CD14-positive monocyte (primary cell): ENCODE measurements at regions not wholly inside any gene's neighbourhood (a gene's known extent, or its start where the extent isn't known, plus 50 kb on each side); places are given as distances from the start of the nearest gene placed in this dataset.

Experiments
- DNase-seq, 3 donors: peaks; one replicate each; pipeline ENCODE4 v3.0.0-alpha.2; 2011 to 2022
- H2AFZ ChIP-seq: 2 replicates; pipeline ENCODE4 v1.6.0; 2012; ENCODE audit warnings: mild to moderate bottlenecking, low read depth, low read length, inconsistent platforms; ENCODE audit not compliant: insufficient read depth, poor library complexity, severe bottlenecking
- H3K27ac ChIP-seq, 2 donors: 1 replicate in 1 of 2; 2 replicates in 1 of 2; pipeline ENCODE4 v1.5.1; 2012 to 2013; ENCODE audit warnings: low read length in 2 of 2, control low read depth in 1 of 2, inconsistent platforms in 1 of 2, low read depth in 1 of 2, mild to moderate bottlenecking in 1 of 2
- H3K27me3 ChIP-seq, 2 donors: one replicate each; pipeline versions ENCODE4 v1.6.0 to v1.6.1; 2011 to 2013; ENCODE audit warnings: low read length in 2 of 2; ENCODE audit not compliant: control insufficient read depth in 2 of 2, insufficient read depth in 2 of 2
- H3K36me3 ChIP-seq, 2 donors: replicated peaks in 1 of 2; 1 replicate in 1 of 2; 2 replicates in 1 of 2; pipeline versions ENCODE4 v1.5.1 to v1.6.1; 2012 to 2013; ENCODE audit warnings: low read length in 2 of 2, control low read depth in 1 of 2, inconsistent platforms in 1 of 2, mild to moderate bottlenecking in 1 of 2; ENCODE audit not compliant: insufficient read depth in 2 of 2, control insufficient read depth in 1 of 2
- H3K4me1 ChIP-seq, 2 donors: 1 replicate in 1 of 2; 2 replicates in 1 of 2; pipeline versions ENCODE4 v1.5.1 to v1.6.1; 2012 to 2013; ENCODE audit warnings: low read length in 2 of 2, control low read depth in 1 of 2, inconsistent platforms in 1 of 2, mild to moderate bottlenecking in 1 of 2, moderate library complexity in 1 of 2; ENCODE audit not compliant: insufficient read depth in 2 of 2, control insufficient read depth in 1 of 2
- H3K4me2 ChIP-seq: replicated peaks from 2 replicates; pipeline ENCODE3; 2012; ENCODE audit warnings: low read length, moderate library complexity, mild to moderate bottlenecking; ENCODE audit not compliant: poor library complexity, severe bottlenecking; ENCODE audit errors: extremely low read depth
- H3K4me3 ChIP-seq, 3 experiments: fragments of 200-600 bp in 1 of 3; sonication (generic) in 1 of 3; replicated peaks in 1 of 3; 1 replicate in 2 of 3; 2 replicates in 1 of 3; pipeline ENCODE4 v1.5.1; 2011 to 2013; ENCODE audit warnings: low read length in 3 of 3, mild to moderate bottlenecking in 3 of 3, control low read depth in 2 of 3, low read depth in 2 of 3, inconsistent platforms in 1 of 3, moderate library complexity in 1 of 3
- H3K79me2 ChIP-seq: 2 replicates; pipeline ENCODE4 v1.6.0; 2012; ENCODE audit warnings: mild to moderate bottlenecking, control low read depth, inconsistent platforms, low read length, moderate library complexity; ENCODE audit not compliant: insufficient read depth
- H3K9ac ChIP-seq: 2 replicates; pipeline ENCODE4 v1.6.0; 2017; ENCODE audit warnings: low read length, mild to moderate bottlenecking; ENCODE audit not compliant: insufficient read depth, poor library complexity, severe bottlenecking
- H3K9me3 ChIP-seq, 2 donors: replicated peaks in 1 of 2; 1 replicate in 1 of 2; 2 replicates in 1 of 2; pipeline versions ENCODE4 v1.5.1 to v1.6.1; 2012 to 2013; ENCODE audit warnings: low read length in 2 of 2, control low read depth in 1 of 2; ENCODE audit not compliant: control insufficient read depth in 1 of 2, insufficient read depth in 1 of 2
- H4K20me1 ChIP-seq: 2 replicates; pipeline ENCODE4 v1.6.0; 2012; ENCODE audit warnings: mild to moderate bottlenecking, low read length, control low read depth, moderate library complexity; ENCODE audit not compliant: insufficient read depth
- H3K27ac Mint-ChIP-seq, 7 donors: one replicate each; pipeline ENCODE4 v1.8.0; 2020; ENCODE audit warnings: mild to moderate bottlenecking in 7 of 7, mixed read lengths in 7 of 7, moderate library complexity in 6 of 7, inconsistent platforms in 2 of 7
- H3K27me3 Mint-ChIP-seq, 3 donors: one replicate each; pipeline ENCODE4 v1.8.0; 2021 to 2022; ENCODE audit warnings: low read depth in 3 of 3, mild to moderate bottlenecking in 3 of 3, mixed read lengths in 3 of 3, moderate library complexity in 3 of 3, inconsistent platforms in 1 of 3
- H3K36me3 Mint-ChIP-seq, 2 donors: one replicate each; pipeline ENCODE4 v1.8.0; 2020; ENCODE audit warnings: mixed read lengths in 2 of 2, inconsistent platforms in 1 of 2, mild to moderate bottlenecking in 1 of 2
- H3K4me1 Mint-ChIP-seq: one replicate; pipeline ENCODE4 v1.8.0; 2020; ENCODE audit warnings: mild to moderate bottlenecking, mixed read lengths
- H3K4me3 Mint-ChIP-seq, 2 donors: one replicate each; pipeline ENCODE4 v1.8.0; 2020; ENCODE audit warnings: mild to moderate bottlenecking in 2 of 2, mixed read lengths in 2 of 2, moderate library complexity in 1 of 2
- H3K9me3 Mint-ChIP-seq, 7 donors: one replicate each; pipeline ENCODE4 v1.8.0; 2020 to 2022; ENCODE audit warnings: mixed read lengths in 7 of 7, mild to moderate bottlenecking in 6 of 7, moderate library complexity in 6 of 7, inconsistent platforms in 2 of 7
- WGBS: methylation state at CpG from one replicate; pipeline ENCODE4 v1.1.5; 2013; ENCODE audit warnings: missing lambda C conversion rate; ENCODE audit not compliant: insufficient coverage; 5-methylcytosine and 5-hydroxymethylcytosine counted together
- intact Hi-C, 2 donors: fragments of 100-400 bp; cut with micrococcal nuclease; formaldehyde crosslinking; loops; one replicate each; pipeline versions ENCODE4 v1.15.0 to v1.15.1; 2023
- TF ChIP-seq, protein P1 (sequence below): fragments of 200-600 bp; IDR thresholded peaks from one replicate; pipeline ENCODE4 v1.8.0; 2022; ENCODE audit warnings: antibody characterized with exemption, mild to moderate bottlenecking

GRCh38 chr5:152007653-152008335 is 83.1 kb upstream of the GLRA1 start:
- WGBS = 34% methylated on average over 2 of the region's 3 CpGs
- Mint-ChIP-seq H3K27ac (no peak overlapping the region), H3K27me3 (no peaks in the 10 kb centered on the region), H3K36me3 (no peaks in the 10 kb centered on the region), H3K9me3 (peaks cover 0 to 17% (median 9%) of the 10 kb centered on the region in 7 donors), H3K4me1 (no peaks in the 10 kb centered on the region), H3K4me3 (no peak overlapping the region)
- H3K27ac ChIP-seq = no peak overlapping the region
- no peaks in the 10 kb centered on the region for H3K4me1 ChIP-seq
- intact Hi-C loops = no loop called here
- H3K79me2 ChIP-seq = no peaks in the 10 kb centered on the region
- H2AFZ ChIP-seq = no peak overlapping the region
- H3K9me3 ChIP-seq = peaks cover 12 to 14% of the 10 kb centered on the region in 2 donors
- no peaks in the 10 kb centered on the region for H3K36me3 ChIP-seq
- H3K4me2 ChIP-seq = no peak overlapping the region
- no peak overlapping the region for H3K4me3 ChIP-seq
- H4K20me1 ChIP-seq = no peaks in the 10 kb centered on the region
- DNase-seq = no peak
- H3K9ac ChIP-seq = no peak overlapping the region
- TF ChIP-seq, protein P1, sequence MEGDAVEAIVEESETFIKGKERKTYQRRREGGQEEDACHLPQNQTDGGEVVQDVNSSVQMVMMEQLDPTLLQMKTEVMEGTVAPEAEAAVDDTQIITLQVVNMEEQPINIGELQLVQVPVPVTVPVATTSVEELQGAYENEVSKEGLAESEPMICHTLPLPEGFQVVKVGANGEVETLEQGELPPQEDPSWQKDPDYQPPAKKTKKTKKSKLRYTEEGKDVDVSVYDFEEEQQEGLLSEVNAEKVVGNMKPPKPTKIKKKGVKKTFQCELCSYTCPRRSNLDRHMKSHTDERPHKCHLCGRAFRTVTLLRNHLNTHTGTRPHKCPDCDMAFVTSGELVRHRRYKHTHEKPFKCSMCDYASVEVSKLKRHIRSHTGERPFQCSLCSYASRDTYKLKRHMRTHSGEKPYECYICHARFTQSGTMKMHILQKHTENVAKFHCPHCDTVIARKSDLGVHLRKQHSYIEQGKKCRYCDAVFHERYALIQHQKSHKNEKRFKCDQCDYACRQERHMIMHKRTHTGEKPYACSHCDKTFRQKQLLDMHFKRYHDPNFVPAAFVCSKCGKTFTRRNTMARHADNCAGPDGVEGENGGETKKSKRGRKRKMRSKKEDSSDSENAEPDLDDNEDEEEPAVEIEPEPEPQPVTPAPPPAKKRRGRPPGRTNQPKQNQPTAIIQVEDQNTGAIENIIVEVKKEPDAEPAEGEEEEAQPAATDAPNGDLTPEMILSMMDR = no peak
- no peaks in the 10 kb centered on the region for H3K27me3 ChIP-seq

DNA sequence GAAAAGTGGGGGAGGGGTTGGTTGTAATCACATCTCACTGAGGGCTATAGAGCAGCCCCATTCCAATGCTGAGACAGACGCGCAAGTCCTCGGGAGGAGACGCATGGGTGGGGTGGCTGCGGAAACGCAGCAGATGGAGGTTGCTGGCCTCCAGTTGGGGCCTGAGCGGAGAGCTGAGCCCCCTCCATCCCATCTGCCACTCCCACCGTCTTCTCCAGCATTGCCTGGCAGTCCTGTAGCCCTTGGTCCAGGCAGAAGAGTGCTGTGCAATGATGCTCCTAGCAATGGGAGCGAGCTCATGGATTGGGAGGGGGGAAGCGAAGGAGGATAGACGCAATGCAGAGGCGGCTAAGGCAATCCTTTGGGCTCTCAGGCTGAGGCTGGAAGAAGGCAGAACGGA is 79.4 kb upstream of the GLRA1 start:
- H3K9me3 ChIP-seq = peaks cover 14 to 18% of the 10 kb centered on the region in 2 donors
- H3K79me2 ChIP-seq = no peaks in the 10 kb centered on the region
- Mint-ChIP-seq H3K27ac (no peak overlapping the region), H3K4me1 (no peaks in the 10 kb centered on the region), H3K36me3 (no peaks in the 10 kb centered on the region), H3K27me3 (no peaks in the 10 kb centered on the region), H3K9me3 (peaks cover 0 to 20% (median 15%) of the 10 kb centered on the region in 7 donors), H3K4me3 (no peak overlapping the region)
- TF ChIP-seq, protein P1 = no peak
- no peak overlapping the region for H3K9ac ChIP-seq
- 98% methylated on average over 9 of the region's 13 CpGs for WGBS
- no peak for DNase-seq
- H3K4me3 ChIP-seq = no peak overlapping the region
- no peak overlapping the region for H3K4me2 ChIP-seq
- H3K27me3 ChIP-seq = no peaks in the 10 kb centered on the region
- no peaks in the 10 kb centered on the region for H3K36me3 ChIP-seq
- H4K20me1 ChIP-seq = no peaks in the 10 kb centered on the region
- intact Hi-C loops = no loop called here
- no peaks in the 10 kb centered on the region for H3K4me1 ChIP-seq
- H2AFZ ChIP-seq = no peak overlapping the region
- no peak overlapping the region for H3K27ac ChIP-seq
